Progenitor cell of endocrine pancreas (in vitro differentiated cells): ENCODE measurements at regions not wholly inside any gene's neighbourhood (a gene's known extent, or its start where the extent isn't known, plus 50 kb on each side); places are given as distances from the start of the nearest gene placed in this dataset.

Experiments used
- DNase-seq: peaks from one replicate; pipeline ENCODE4 v3.0.0; 2021; ENCODE audit warnings: low spot score; ENCODE audit not compliant: unreplicated experiment
- H3K27ac Mint-ChIP-seq: 2 replicates; pipeline ENCODE4 v1.8.0; 2021; ENCODE audit warnings: mild to moderate bottlenecking, moderate library complexity, mixed read lengths
- H3K27me3 Mint-ChIP-seq: 2 replicates; pipeline ENCODE4 v1.8.0; 2021; ENCODE audit warnings: mixed read lengths
- H3K36me3 Mint-ChIP-seq: 2 replicates; pipeline ENCODE4 v1.8.0; 2022; ENCODE audit warnings: mixed read lengths; ENCODE audit not compliant: insufficient read depth
- H3K4me1 Mint-ChIP-seq: 2 replicates; pipeline ENCODE4 v1.8.0; 2021; ENCODE audit warnings: low read depth, mixed read lengths
- H3K4me3 Mint-ChIP-seq: 2 replicates; pipeline ENCODE4 v1.8.0; 2021; ENCODE audit warnings: low read depth, mild to moderate bottlenecking, moderate library complexity, mixed read lengths
- H3K9me3 Mint-ChIP-seq: 2 replicates; pipeline ENCODE4 v1.8.0; 2021; ENCODE audit warnings: low read depth, mixed read lengths
- TF ChIP-seq, protein P1 (sequence below): fragments of 200-600 bp; sonication (generic); IDR thresholded peaks from one replicate; pipeline ENCODE4 v1.5.0; 2021; ENCODE audit warnings: antibody characterized with exemption, mild to moderate bottlenecking; ENCODE audit not compliant: unreplicated experiment

DNA sequence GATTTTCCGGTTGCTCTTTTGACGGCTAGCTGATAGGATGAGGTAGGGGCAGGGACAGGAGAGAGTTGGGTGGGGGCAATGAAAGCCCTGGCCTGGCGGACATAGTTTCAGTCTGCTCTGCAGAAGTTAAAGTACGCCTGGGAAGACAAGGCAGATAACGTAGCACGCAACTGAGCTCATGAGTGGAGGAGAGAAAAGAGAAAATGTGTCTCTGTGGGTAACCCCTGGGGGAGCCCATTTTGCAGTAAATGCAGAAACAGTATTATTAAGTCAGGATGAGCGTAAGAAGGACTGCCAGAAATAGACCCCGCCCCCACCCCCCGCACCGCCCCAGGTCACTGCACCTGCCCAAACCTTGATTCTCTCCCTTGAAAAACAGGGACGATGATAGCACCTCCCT, 51.7 kb upstream of the TARBP1 start:
- Mint-ChIP-seq H3K27me3 (no peaks in the 10 kb centered on the region), H3K4me1 (peaks cover 37% of the 10 kb centered on the region), H3K4me3 (no peak overlapping the region), H3K36me3 (no peaks in the 10 kb centered on the region), H3K27ac (no peak overlapping the region), H3K9me3 (no peaks in the 10 kb centered on the region)
- TF ChIP-seq, protein P1, sequence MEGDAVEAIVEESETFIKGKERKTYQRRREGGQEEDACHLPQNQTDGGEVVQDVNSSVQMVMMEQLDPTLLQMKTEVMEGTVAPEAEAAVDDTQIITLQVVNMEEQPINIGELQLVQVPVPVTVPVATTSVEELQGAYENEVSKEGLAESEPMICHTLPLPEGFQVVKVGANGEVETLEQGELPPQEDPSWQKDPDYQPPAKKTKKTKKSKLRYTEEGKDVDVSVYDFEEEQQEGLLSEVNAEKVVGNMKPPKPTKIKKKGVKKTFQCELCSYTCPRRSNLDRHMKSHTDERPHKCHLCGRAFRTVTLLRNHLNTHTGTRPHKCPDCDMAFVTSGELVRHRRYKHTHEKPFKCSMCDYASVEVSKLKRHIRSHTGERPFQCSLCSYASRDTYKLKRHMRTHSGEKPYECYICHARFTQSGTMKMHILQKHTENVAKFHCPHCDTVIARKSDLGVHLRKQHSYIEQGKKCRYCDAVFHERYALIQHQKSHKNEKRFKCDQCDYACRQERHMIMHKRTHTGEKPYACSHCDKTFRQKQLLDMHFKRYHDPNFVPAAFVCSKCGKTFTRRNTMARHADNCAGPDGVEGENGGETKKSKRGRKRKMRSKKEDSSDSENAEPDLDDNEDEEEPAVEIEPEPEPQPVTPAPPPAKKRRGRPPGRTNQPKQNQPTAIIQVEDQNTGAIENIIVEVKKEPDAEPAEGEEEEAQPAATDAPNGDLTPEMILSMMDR, result no peak
- DNase-seq, result no peak

DNA sequence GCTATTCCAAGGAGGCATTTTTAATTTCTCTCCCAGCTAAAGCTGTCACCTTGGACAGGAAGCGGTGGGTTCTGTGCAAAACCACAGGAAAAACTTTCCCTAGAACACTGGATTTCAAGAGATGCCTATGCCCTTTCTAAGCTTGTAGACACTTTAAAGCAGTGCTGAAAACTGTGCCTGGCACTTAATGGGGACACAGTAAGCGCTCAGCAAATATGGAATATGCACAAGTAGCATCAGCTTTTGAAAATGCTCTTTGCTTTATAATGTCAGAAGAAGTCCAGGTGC, 50.9 kb upstream of the TARBP1 start:
- H3K4me1 Mint-ChIP-seq, result peaks cover 36% of the 10 kb centered on the region
- TF ChIP-seq, protein P1, result no peak
- DNase-seq, result no peak
- H3K27me3 Mint-ChIP-seq, result no peaks in the 10 kb centered on the region
- no peak overlapping the region for H3K27ac Mint-ChIP-seq
- no peaks in the 10 kb centered on the region for H3K9me3 Mint-ChIP-seq
- no peak overlapping the region for H3K4me3 Mint-ChIP-seq
- no peaks in the 10 kb centered on the region for H3K36me3 Mint-ChIP-seq

DNA sequence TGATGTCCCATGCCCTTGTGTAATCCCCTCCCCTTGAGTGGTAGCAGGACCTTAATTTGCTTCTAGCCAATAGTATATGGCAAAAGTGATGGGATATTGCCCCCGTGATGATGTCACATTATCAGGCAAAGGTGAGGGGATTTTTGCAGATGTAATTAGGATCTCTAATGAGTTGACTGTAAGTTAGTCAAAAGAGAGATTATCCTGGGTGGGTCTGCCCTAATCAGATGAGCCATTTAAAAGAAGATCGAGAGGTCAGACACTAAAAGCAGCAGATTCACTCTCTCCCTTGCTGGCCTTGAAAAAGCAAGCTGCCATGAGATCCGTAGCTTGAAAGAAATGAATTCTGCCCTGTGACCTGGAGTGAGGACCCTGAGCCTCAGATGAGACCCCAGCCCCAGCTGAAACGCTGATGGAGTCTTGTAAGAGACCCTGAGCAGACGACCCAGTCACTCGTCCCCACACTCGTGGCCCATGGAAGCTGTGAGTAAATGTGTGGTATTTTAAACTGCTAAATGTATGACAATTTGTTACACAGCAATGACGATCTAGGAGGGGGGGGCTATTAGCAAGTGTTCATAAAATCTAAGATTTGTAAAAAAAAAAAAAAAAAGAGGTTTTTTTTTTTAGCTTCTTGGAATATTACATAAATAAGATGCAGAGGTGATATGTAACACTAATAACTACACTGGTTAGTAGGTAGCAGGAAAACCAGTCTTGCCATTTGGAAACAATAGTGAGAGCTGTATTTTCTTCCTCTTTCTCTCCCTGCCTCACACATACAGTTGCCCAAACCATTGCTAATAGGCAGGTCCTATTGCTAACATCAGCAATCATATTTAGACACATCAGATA, 50.3 kb upstream of the TARBP1 start:
- no peaks in the 10 kb centered on the region for H3K36me3 Mint-ChIP-seq
- no peak overlapping the region for H3K4me3 Mint-ChIP-seq
- no peaks in the 10 kb centered on the region for H3K27me3 Mint-ChIP-seq
- peaks cover 31% of the 10 kb centered on the region for H3K4me1 Mint-ChIP-seq
- no peak overlapping the region for H3K27ac Mint-ChIP-seq
- TF ChIP-seq, protein P1, result no peak
- H3K9me3 Mint-ChIP-seq, result no peaks in the 10 kb centered on the region
- no peak for DNase-seq
